ENCODE measurements at regions not wholly inside any gene's neighbourhood (a gene's known extent, or its start where the extent isn't known, plus 50 kb on each side); places are given as distances from the start of the nearest gene placed in this dataset.
"Not testable (repeated sequence)": the region's sequence is repeated elsewhere in the genome, so short reads cannot be mapped to it uniquely, and the experiment has no call there.

- H3K4me3 Mint-ChIP-seq; H3K36me3 Mint-ChIP-seq (ENCODE audit: insufficient read depth in 1 of 3, low read depth in 3 of 3); H4K91ac ChIP-seq (ENCODE audit: insufficient read length, low read depth, low read length); H2BK12ac ChIP-seq (ENCODE audit: insufficient read length, low read depth, low read length); H2BK20ac ChIP-seq (ENCODE audit: low read depth, low read length, poor library complexity, severe bottlenecking); H4K20me1 ChIP-seq (ENCODE audit: control insufficient read depth, insufficient read depth, insufficient read length); H3K4me2 ChIP-seq (ENCODE audit: insufficient read depth, insufficient read length, low read length); H3K27ac ChIP-seq (ENCODE audit: insufficient read length, low read depth, low read length); H3K14ac ChIP-seq (ENCODE audit: insufficient read depth, low read length); H3K9ac ChIP-seq (ENCODE audit: extremely low read depth, insufficient read length, low read length); H3K79me1 ChIP-seq (ENCODE audit: insufficient read depth, low read depth, low read length, poor library complexity, severe bottlenecking); H3T11ph ChIP-seq (ENCODE audit: low read length); H2BK15ac ChIP-seq (ENCODE audit: low read depth, low read length); H2BK120ac ChIP-seq (ENCODE audit: low read depth, low read length, poor library complexity, severe bottlenecking); H3K56ac ChIP-seq (ENCODE audit: insufficient read length, low read depth, low read length); H2AK5ac ChIP-seq (ENCODE audit: insufficient read length, low read length); H3K23me2 ChIP-seq (ENCODE audit: insufficient read length, low read depth, low read length, poor library complexity, severe bottlenecking); H4K5ac ChIP-seq (ENCODE audit: insufficient read length, low read depth, low read length); H3K27me3 Mint-ChIP-seq (ENCODE audit: low read depth); H3K23ac ChIP-seq (ENCODE audit: insufficient read length, low read depth, low read length); H3K79me2 ChIP-seq (ENCODE audit: insufficient read depth, low read length); DNase-seq; H3K4me1 ChIP-seq (ENCODE audit: insufficient read depth, low read length); H3K9me3 ChIP-seq (ENCODE audit: control insufficient read depth, low read depth, low read length); H3K27me3 ChIP-seq (ENCODE audit: insufficient read depth, low read length); H3K18ac ChIP-seq (ENCODE audit: insufficient read length, low read depth, low read length); H3K4me1 Mint-ChIP-seq; H2AFZ ChIP-seq (ENCODE audit: low read length); H3K4ac ChIP-seq (ENCODE audit: low read depth, low read length); H4K8ac ChIP-seq (replicated peaks; ENCODE audit: insufficient read length, low read depth, low read length); H2BK5ac ChIP-seq (ENCODE audit: insufficient read length, low read length): not testable (repeated sequence)
- Mint-ChIP-seq H3K27ac (peak overlapping the region in 2 of 3 experiments; percentile 53 to 96; a peak in 3 of 7 replicates), H3K9me3 (peaks cover 2 to 19% of the 10 kb centered on the region in 2 experiments; a peak in 4 of 5 replicates)
- WGBS (ENCODE audit: extremely low coverage, insufficient read length, low lambda C conversion rate) = no CpG with 5 or more reads among the region's 15 CpGs
Measured at GRCh38 chrX:138777908-138778575, 66.5 kb upstream of the FGF13 start.
